Midbrain (tissue), 1 donor: ENCODE measurements at regions not wholly inside any gene's neighbourhood (a gene's known extent, or its start where the extent isn't known, plus 50 kb on each side); places are given as distances from the start of the nearest gene placed in this dataset.
"Not testable (repeated sequence)": the region's sequence is repeated elsewhere in the genome, so short reads cannot be mapped to it uniquely, and the experiment has no call there.

Source experiments
- DNase-seq: peaks from one replicate; lab custom pipeline; 2025; lab: John Stamatoyannopoulos, UW

- DNase-seq, result no peak
These were observed 460.8 kb upstream of the SMARCA2 start for GRCh38 chr9:1554081-1555035.

GRCh38 chr9:1558666-1559065, 456.5 kb upstream of the SMARCA2 start:
- DNase-seq, result not testable (repeated sequence)

GRCh38 chr9:1575939-1576338, 439.2 kb upstream of the SMARCA2 start:
- DNase-seq, result no peak

GRCh38 chr9:1580215-1580614, 434.9 kb upstream of the SMARCA2 start:
- DNase-seq, result no peak

GRCh38 chr9:1581926-1582325, 433.2 kb upstream of the SMARCA2 start:
- DNase-seq, result no peak

- no peak for DNase-seq
These were observed 423.8 kb upstream of the SMARCA2 start for GRCh38 chr9:1591310-1591709.

GRCh38 chr9:1598270-1598669, 416.9 kb upstream of the SMARCA2 start:
- DNase-seq, result no peak

- DNase-seq, result no peak
These were observed 415.2 kb upstream of the SMARCA2 start for GRCh38 chr9:1599961-1600360.

GRCh38 chr9:1604942-1605560, 410.1 kb upstream of the SMARCA2 start:
- DNase-seq, result no peak

- no peak for DNase-seq
These were observed 408.9 kb upstream of the SMARCA2 start for GRCh38 chr9:1606253-1606652.

GRCh38 chr9:1612886-1613285, 402.3 kb upstream of the SMARCA2 start:
- no peak for DNase-seq

- DNase-seq, result no peak
These were observed 397.7 kb upstream of the SMARCA2 start for GRCh38 chr9:1617419-1617818.

- DNase-seq, result peak; percentile 53
These were observed 395.0 kb upstream of the SMARCA2 start for GRCh38 chr9:1619915-1620710.

- no peak for DNase-seq
These were observed 377.7 kb upstream of the SMARCA2 start for GRCh38 chr9:1637401-1637800.

- no peak for DNase-seq
These were observed 376.0 kb upstream of the SMARCA2 start for GRCh38 chr9:1639166-1639565.

GRCh38 chr9:1647776-1648175, 367.4 kb upstream of the SMARCA2 start:
- DNase-seq, result no peak

GRCh38 chr9:1653282-1653681, 361.9 kb upstream of the SMARCA2 start:
- DNase-seq, result no peak

GRCh38 chr9:1658661-1659362, 356.3 kb upstream of the SMARCA2 start:
- DNase-seq, result no peak

- DNase-seq, result no peak
These were observed 355.8 kb upstream of the SMARCA2 start for GRCh38 chr9:1659363-1659690.

- DNase-seq, result no peak
These were observed 346.7 kb upstream of the SMARCA2 start for GRCh38 chr9:1668441-1668840.

GRCh38 chr9:1673300-1673699, 341.8 kb upstream of the SMARCA2 start:
- no peak for DNase-seq

GRCh38 chr9:1676771-1677170, 338.4 kb upstream of the SMARCA2 start:
- no peak for DNase-seq
